ENCODE measurements at regions not wholly inside any gene's neighbourhood (a gene's known extent, or its start where the extent isn't known, plus 50 kb on each side); places are given as distances from the start of the nearest gene placed in this dataset.

- Histone ChIP-seq H3K9me3 (ENCODE audit: control insufficient read depth in 4 of 4, insufficient read depth in 3 of 4, low read length in 3 of 4) (no peaks in the 10 kb centered on the region), H3K4me3 (no peak overlapping the region), H3K4me1 (ENCODE audit: control insufficient read depth in 5 of 5, insufficient read depth in 5 of 5, low read length in 5 of 5) (peaks cover 0 to 4% (median 0%) of the 10 kb centered on the region in 5 donors), H3K27me3 (ENCODE audit: control insufficient read depth in 3 of 3, insufficient read depth in 3 of 3, low read length in 2 of 3) (no peaks in the 10 kb centered on the region), H3K36me3 (ENCODE audit: control insufficient read depth in 4 of 4, insufficient read depth in 4 of 4, low read length in 4 of 4) (no peaks in the 10 kb centered on the region), H3K27ac (ENCODE audit: low read depth in 1 of 2, low read length in 1 of 2) (no peak overlapping the region), H3K9ac (ENCODE audit: insufficient read depth in 1 of 2, low read length in 2 of 2) (no peak overlapping the region)
- 90 to 96% methylated on average over 1 of the region's 1 CpG for WGBS, 2 donors
- ATAC-seq (ENCODE audit: insufficient read depth, low FRiP score) (no peak), DNase-seq (no peak)
- TF ChIP-seq CTCF (IDR thresholded peaks at IDR 0.05; ENCODE audit: control extremely low read depth, extremely low read depth) = no peak
Measured at GRCh38 chr3:181618260-181618659, 93.5 kb upstream of the SOX2 start.

- Histone ChIP-seq H3K4me3 (no peak overlapping the region), H3K27me3 (ENCODE audit: control insufficient read depth in 3 of 3, insufficient read depth in 3 of 3, low read length in 2 of 3) (no peaks in the 10 kb centered on the region), H3K27ac (ENCODE audit: low read depth in 1 of 2, low read length in 1 of 2) (no peak overlapping the region), H3K9me3 (ENCODE audit: control insufficient read depth in 4 of 4, insufficient read depth in 3 of 4, low read length in 3 of 4) (no peaks in the 10 kb centered on the region), H3K36me3 (ENCODE audit: control insufficient read depth in 4 of 4, insufficient read depth in 4 of 4, low read length in 4 of 4) (no peaks in the 10 kb centered on the region), H3K4me1 (ENCODE audit: control insufficient read depth in 5 of 5, insufficient read depth in 5 of 5, low read length in 5 of 5) (peaks cover 0 to 4% (median 0%) of the 10 kb centered on the region in 5 donors), H3K9ac (ENCODE audit: insufficient read depth in 1 of 2, low read length in 2 of 2) (no peak overlapping the region)
- TF ChIP-seq CTCF (IDR thresholded peaks at IDR 0.05; ENCODE audit: control extremely low read depth, extremely low read depth) = no peak
- WGBS, 2 donors = 84 to 92% methylated on average over 2 of the region's 2 CpGs
- DNase-seq (no peak), ATAC-seq (ENCODE audit: insufficient read depth, low FRiP score) (no peak)
Measured at GRCh38 chr3:181616088-181617070, 95.3 kb upstream of the SOX2 start.

GRCh38 chr3:181615666-181616065 is 96.1 kb upstream of the SOX2 start:
- peaks cover 0 to 4% (median 0%) of the 10 kb centered on the region in 5 donors for H3K4me1 ChIP-seq (ENCODE audit: control insufficient read depth in 5 of 5, insufficient read depth in 5 of 5, low read length in 5 of 5)
- no peaks in the 10 kb centered on the region for H3K9me3 ChIP-seq (ENCODE audit: control insufficient read depth in 4 of 4, insufficient read depth in 3 of 4, low read length in 3 of 4)
- H3K9ac ChIP-seq (ENCODE audit: insufficient read depth in 1 of 2, low read length in 2 of 2) = no peak overlapping the region
- H3K4me3 ChIP-seq = no peak overlapping the region
- H3K27me3 ChIP-seq (ENCODE audit: control insufficient read depth in 3 of 3, insufficient read depth in 3 of 3, low read length in 2 of 3) = no peaks in the 10 kb centered on the region
- no peak overlapping the region for H3K27ac ChIP-seq (ENCODE audit: low read depth in 1 of 2, low read length in 1 of 2)
- ATAC-seq (ENCODE audit: insufficient read depth, low FRiP score) (no peak), DNase-seq (no peak)
- no peak for TF ChIP-seq CTCF (IDR thresholded peaks at IDR 0.05; ENCODE audit: control extremely low read depth, extremely low read depth)
- H3K36me3 ChIP-seq (ENCODE audit: control insufficient read depth in 4 of 4, insufficient read depth in 4 of 4, low read length in 4 of 4) = no peaks in the 10 kb centered on the region

Measured in lung (tissue), 11 donors.